ENCODE measurements at regions not wholly inside any gene's neighbourhood (a gene's known extent, or its start where the extent isn't known, plus 50 kb on each side); places are given as distances from the start of the nearest gene placed in this dataset.

DNA sequence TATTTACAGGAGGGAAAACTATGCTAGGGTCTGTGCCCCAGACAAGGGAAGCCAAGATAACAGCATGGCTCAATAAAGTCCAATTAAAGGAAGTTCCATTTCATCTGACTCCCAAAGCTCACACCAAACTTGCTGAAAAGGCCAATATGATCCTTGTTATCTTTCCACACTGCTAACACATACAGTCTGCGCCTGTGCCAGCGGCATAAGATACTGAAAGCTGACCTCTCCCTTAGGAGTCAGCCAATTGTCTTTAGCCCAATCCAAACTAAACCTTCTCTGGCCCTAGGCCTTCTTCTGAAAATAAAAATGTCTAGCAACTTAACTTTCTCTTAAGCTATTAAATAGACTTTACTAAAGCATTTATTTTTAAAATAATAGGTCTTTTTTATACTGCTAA, 179.0 kb upstream of the PLD5 start:
- TF ChIP-seq, protein P1, sequence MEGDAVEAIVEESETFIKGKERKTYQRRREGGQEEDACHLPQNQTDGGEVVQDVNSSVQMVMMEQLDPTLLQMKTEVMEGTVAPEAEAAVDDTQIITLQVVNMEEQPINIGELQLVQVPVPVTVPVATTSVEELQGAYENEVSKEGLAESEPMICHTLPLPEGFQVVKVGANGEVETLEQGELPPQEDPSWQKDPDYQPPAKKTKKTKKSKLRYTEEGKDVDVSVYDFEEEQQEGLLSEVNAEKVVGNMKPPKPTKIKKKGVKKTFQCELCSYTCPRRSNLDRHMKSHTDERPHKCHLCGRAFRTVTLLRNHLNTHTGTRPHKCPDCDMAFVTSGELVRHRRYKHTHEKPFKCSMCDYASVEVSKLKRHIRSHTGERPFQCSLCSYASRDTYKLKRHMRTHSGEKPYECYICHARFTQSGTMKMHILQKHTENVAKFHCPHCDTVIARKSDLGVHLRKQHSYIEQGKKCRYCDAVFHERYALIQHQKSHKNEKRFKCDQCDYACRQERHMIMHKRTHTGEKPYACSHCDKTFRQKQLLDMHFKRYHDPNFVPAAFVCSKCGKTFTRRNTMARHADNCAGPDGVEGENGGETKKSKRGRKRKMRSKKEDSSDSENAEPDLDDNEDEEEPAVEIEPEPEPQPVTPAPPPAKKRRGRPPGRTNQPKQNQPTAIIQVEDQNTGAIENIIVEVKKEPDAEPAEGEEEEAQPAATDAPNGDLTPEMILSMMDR (IDR thresholded peaks at IDR 0.05), result no peak
- no peak for DNase-seq (ENCODE audit: low spot score)
- Histone ChIP-seq H3K36me3 (no peaks in the 10 kb centered on the region), H3K9me3 (no peaks in the 10 kb centered on the region), H3K27me3 (no peaks in the 10 kb centered on the region), H3K27ac (no peak overlapping the region), H3K4me1 (no peaks in the 10 kb centered on the region), H3K4me3 (no peak overlapping the region)

DNA sequence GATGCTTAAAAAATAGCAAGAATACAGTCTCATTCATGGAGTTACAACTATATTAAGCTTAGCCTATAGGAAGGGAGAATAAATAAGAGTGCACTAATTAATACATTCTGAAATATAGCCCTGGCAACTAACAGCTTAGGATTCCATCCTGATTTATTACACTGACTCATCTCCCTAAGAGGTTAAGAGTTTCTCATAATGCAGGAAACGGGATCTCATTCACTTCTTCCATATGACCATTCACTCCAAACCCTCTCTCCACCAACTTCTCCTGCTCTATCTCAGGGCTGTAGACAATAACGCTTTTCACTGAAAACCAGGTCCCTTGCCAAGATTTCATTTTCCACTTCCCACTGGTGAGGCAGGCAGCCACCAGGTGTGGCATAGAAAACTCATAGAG, 168.5 kb upstream of the PLD5 start:
- H3K27ac ChIP-seq, result no peak overlapping the region
- TF ChIP-seq, protein P1 (IDR thresholded peaks at IDR 0.05), result no peak
- no peaks in the 10 kb centered on the region for H3K36me3 ChIP-seq
- H3K9me3 ChIP-seq, result no peaks in the 10 kb centered on the region
- H3K4me1 ChIP-seq, result no peaks in the 10 kb centered on the region
- H3K4me3 ChIP-seq, result no peak overlapping the region
- no peaks in the 10 kb centered on the region for H3K27me3 ChIP-seq
- DNase-seq (ENCODE audit: low spot score), result no peak

DNA sequence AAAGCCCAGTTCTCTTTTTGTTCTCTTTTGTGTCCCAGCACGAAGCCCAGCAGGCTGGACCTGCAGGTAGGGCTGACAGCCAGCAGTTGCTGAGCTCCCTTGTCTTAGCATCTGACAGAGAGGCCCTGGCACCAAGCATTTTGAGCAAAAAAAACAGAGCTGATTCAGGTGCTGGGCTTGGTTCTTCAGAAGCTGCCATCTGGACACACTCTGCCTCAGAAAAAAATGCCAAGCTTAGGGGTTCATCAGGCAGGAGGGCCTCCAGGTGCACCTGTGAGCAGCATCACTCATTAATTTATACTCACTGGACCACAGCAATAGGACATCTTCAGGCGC, 167.1 kb upstream of the PLD5 start:
- Histone ChIP-seq H3K4me1 (no peaks in the 10 kb centered on the region), H3K27me3 (no peaks in the 10 kb centered on the region), H3K36me3 (no peaks in the 10 kb centered on the region), H3K4me3 (no peak overlapping the region), H3K27ac (no peak overlapping the region), H3K9me3 (no peaks in the 10 kb centered on the region)
- no peak for DNase-seq (ENCODE audit: low spot score)
- TF ChIP-seq, protein P1 (IDR thresholded peaks at IDR 0.05), result no peak

DNA sequence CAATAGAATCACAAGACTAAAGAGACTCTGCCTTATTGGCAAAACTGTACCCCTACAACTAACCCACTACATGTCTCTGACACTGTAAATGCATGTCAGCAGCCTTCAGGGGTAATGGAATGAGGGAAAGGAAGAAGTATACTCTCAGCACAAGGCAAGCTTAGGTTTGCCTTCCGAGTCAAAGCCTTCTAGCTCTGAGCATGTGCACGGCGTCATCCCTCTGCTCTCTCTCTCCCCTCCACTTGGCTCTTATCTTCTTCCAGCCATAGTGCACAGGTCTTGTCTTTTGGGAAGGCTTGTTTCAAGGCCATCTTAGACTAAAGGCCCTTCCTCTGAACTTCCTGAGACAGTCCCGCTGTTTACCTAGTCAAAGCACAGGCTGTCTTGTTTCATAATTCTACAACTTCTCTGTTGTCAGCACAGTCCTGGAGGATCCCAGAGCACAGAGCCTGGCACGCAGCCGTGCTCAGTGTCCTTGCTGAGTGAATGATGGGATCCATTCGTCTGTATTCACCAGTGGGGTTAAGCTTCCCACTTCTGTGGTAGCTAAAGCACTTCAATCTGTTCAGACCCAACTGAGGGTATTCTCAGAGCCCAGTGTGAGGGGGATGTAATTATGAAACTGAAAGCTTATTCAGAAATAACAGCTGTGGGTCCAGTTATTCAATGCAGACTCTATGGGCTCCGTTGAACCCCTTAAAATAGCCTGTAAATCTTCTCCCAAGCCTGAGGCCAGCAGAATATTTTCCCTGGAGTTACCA, 166.5 kb upstream of the PLD5 start:
- DNase-seq (ENCODE audit: low spot score), result no peak
- no peaks in the 10 kb centered on the region for H3K9me3 ChIP-seq
- H3K4me1 ChIP-seq, result no peaks in the 10 kb centered on the region
- no peak overlapping the region for H3K27ac ChIP-seq
- H3K4me3 ChIP-seq, result no peak overlapping the region
- no peaks in the 10 kb centered on the region for H3K27me3 ChIP-seq
- TF ChIP-seq, protein P1 (IDR thresholded peaks at IDR 0.05), result no peak
- no peaks in the 10 kb centered on the region for H3K36me3 ChIP-seq

DNA sequence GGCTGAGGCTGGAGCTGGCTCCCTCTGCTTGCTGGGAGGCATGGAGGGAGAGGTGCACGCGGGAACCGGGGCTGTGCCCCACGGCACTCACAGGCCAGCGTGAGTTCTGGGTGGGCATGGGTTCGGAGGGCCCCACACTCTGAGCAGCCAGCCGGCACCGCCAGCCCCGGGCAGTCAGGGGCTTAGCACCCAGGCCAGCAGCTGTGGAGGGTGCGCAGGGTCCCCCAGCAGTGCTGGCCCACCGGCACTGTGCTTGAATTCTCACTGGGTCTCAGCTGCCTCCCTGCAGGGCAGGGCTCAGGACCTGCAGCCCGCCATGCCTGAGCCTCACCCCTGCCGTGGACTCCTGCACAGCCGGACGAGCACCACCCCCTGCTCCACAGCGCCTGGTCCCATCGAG, 164.9 kb upstream of the PLD5 start:
- Histone ChIP-seq H3K36me3 (no peaks in the 10 kb centered on the region), H3K9me3 (no peaks in the 10 kb centered on the region), H3K4me1 (no peaks in the 10 kb centered on the region), H3K27ac (no peak overlapping the region), H3K4me3 (no peak overlapping the region), H3K27me3 (no peaks in the 10 kb centered on the region)
- DNase-seq (ENCODE audit: low spot score), result no peak
- TF ChIP-seq, protein P1 (IDR thresholded peaks at IDR 0.05), result no peak
